ENCODE measurements at regions not wholly inside any gene's neighbourhood (a gene's known extent, or its start where the extent isn't known, plus 50 kb on each side); places are given as distances from the start of the nearest gene placed in this dataset.

DNA sequence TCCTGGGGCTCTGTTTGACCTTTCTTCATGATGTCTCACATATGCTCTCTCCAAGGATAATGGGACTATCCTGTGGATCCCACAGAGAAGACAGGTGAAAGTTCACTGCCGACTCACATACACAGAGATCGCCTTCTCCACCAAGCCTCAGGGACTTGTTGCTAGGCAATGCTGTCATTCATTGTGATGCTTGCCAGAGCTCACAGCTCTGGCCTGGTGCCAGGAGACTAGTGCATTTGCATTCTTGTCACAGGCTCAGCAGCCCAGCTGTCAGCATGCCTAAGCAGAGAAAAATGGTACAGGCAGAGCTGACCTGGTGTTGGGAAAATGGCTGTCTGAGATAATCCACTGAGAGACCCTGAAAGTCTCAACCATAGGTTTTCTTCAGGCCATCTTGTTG is 67.9 kb downstream of the RBMY1A1 start:
- intact Hi-C loops (cut with micrococcal nuclease) = no loop called here
- H3K4me3 ChIP-seq (replicated peaks in 1 of 3; ENCODE audit: insufficient read depth in 1 of 3, low read depth in 1 of 3, low read length in 3 of 3) = no peak overlapping the region
- dilution Hi-C loops (cut with MboI; ENCODE audit: extremely low pct_ligation_motif_present, low sequenced_read_pairs) = no loop called here
- no peaks in the 10 kb centered on the region for H4K20me1 ChIP-seq (replicated peaks; ENCODE audit: control insufficient read depth, extremely low read depth, insufficient read depth, low read length)
- no peaks in the 10 kb centered on the region for H3K79me2 ChIP-seq (ENCODE audit: control insufficient read depth, insufficient read depth, low read length)
- no peak overlapping the region for H3K4me2 ChIP-seq (ENCODE audit: insufficient read depth, low read length)
- H3K4me1 ChIP-seq (ENCODE audit: control insufficient read depth, extremely low read depth, insufficient read depth, low read length) = no peaks in the 10 kb centered on the region
- CTCF ChIA-PET = no interaction called here
- H2AFZ ChIP-seq (ENCODE audit: low read depth, low read length) = no peak overlapping the region
- no peak for DNase-seq (ENCODE audit: low read depth, low spot score)
- POLR2A ChIA-PET = no interaction called here
- no peak for TF ChIP-seq POLR2A (IDR thresholded peaks at IDR 0.05; ENCODE audit: low read depth, low read length)
- TF ChIP-seq, protein P1, sequence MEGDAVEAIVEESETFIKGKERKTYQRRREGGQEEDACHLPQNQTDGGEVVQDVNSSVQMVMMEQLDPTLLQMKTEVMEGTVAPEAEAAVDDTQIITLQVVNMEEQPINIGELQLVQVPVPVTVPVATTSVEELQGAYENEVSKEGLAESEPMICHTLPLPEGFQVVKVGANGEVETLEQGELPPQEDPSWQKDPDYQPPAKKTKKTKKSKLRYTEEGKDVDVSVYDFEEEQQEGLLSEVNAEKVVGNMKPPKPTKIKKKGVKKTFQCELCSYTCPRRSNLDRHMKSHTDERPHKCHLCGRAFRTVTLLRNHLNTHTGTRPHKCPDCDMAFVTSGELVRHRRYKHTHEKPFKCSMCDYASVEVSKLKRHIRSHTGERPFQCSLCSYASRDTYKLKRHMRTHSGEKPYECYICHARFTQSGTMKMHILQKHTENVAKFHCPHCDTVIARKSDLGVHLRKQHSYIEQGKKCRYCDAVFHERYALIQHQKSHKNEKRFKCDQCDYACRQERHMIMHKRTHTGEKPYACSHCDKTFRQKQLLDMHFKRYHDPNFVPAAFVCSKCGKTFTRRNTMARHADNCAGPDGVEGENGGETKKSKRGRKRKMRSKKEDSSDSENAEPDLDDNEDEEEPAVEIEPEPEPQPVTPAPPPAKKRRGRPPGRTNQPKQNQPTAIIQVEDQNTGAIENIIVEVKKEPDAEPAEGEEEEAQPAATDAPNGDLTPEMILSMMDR (IDR thresholded peaks at IDR 0.05; ENCODE audit: extremely low read depth in 1 of 2, insufficient read depth in 1 of 2, low read depth in 1 of 2, low read length in 2 of 2) = no peak
- TF ChIP-seq, protein P2, sequence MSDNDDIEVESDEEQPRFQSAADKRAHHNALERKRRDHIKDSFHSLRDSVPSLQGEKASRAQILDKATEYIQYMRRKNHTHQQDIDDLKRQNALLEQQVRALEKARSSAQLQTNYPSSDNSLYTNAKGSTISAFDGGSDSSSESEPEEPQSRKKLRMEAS (IDR thresholded peaks at IDR 0.05; ENCODE audit: insufficient read depth, insufficient read length) = no peak
- no peak for TF ChIP-seq POLR2AphosphoS5 (IDR thresholded peaks at IDR 0.05; ENCODE audit: insufficient read depth, low read depth, low read length)
- no peak for TF ChIP-seq JUN (IDR thresholded peaks at IDR 0.05; ENCODE audit: borderline replicate concordance, insufficient read depth, insufficient read length, low read depth)
- no peak for TF ChIP-seq MYC (IDR thresholded peaks at IDR 0.05; ENCODE audit: low read depth, low read length)
- TF ChIP-seq GATA2 (IDR thresholded peaks at IDR 0.05; ENCODE audit: insufficient read depth, insufficient read length, low read depth, low read length) = no peak
- TF ChIP-seq FOS (IDR thresholded peaks at IDR 0.05; ENCODE audit: borderline replicate concordance, insufficient read depth, low read length) = no peak
- no peak for TF ChIP-seq EZH2 (IDR thresholded peaks at IDR 0.05; ENCODE audit: borderline replicate concordance, low read depth, low read length, severe bottlenecking)
- no peaks in the 10 kb centered on the region for H3K9me3 ChIP-seq (replicated peaks; ENCODE audit: control insufficient read depth, insufficient read depth, low read length)
- no peaks in the 10 kb centered on the region for H3K9me1 ChIP-seq (replicated peaks; ENCODE audit: control insufficient read depth, extremely low read depth, insufficient read depth, low read length)
- H3K27ac ChIP-seq (ENCODE audit: insufficient read depth, low read depth, low read length) = no peak overlapping the region
- H3K27me3 ChIP-seq (ENCODE audit: control insufficient read depth in 2 of 2, insufficient read depth in 2 of 2, low read length in 2 of 2) = no peaks in the 10 kb centered on the region
- no peak for FAIRE-seq
- no TSS peak for BruUV-seq (replicated peaks)
- no peaks in the 10 kb centered on the region for H3K36me3 ChIP-seq (ENCODE audit: control insufficient read depth in 2 of 2, extremely low read depth in 1 of 2, insufficient read depth in 2 of 2, low read length in 2 of 2)
- H3K9ac ChIP-seq (replicated peaks; ENCODE audit: extremely low read depth, insufficient read depth, low read length) = no peak overlapping the region

All from endothelial cell of umbilical vein (primary cell).